Keratinocyte (primary cell): ENCODE measurements at regions not wholly inside any gene's neighbourhood (a gene's known extent, or its start where the extent isn't known, plus 50 kb on each side); places are given as distances from the start of the nearest gene placed in this dataset.

Experiments
- CTCF ChIP-seq, 3 experiments: IDR thresholded peaks in 1 of 3; conservative IDR thresholded peaks in 1 of 3; optimal IDR thresholded peaks in 1 of 3; 2 replicates in 2 of 3; 3 replicates in 1 of 3; pipeline versions ENCODE3 to v1.5.1; 2011; ENCODE audit warnings: low read length in 3 of 3, mild to moderate bottlenecking in 3 of 3, moderate library complexity in 2 of 3, control low read depth in 1 of 3, inconsistent platforms in 1 of 3; ENCODE audit not compliant: insufficient read depth in 2 of 3; ENCODE audit errors: extremely low read depth in 1 of 3
- EZH2 ChIP-seq: IDR thresholded peaks from one replicate; pipeline ENCODE4 v1.6.1; 2012; ENCODE audit warnings: inconsistent platforms, mild to moderate bottlenecking, low read length, moderate library complexity

DNA sequence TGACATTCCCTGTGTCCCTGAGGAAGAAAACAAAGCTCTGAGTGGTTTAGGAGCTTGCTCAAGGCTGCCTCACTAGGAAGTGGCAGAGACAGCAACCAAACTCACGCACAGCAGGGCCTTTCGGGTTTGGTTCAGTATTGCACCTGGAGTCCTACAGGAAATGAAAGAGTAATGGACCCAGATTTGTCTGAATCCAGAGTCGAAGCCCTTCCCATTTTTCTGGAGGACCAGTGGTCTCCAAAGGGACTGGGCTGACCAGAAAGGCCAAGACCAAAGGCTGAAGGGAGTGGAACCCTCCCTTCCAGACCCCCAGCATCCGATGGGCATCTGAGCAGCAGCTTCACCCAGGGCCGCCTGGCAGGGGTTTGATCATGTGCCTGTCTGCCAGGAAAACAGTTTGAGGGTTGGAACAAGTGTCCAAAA, 85.5 kb upstream of the RPL38 start:
- TF ChIP-seq CTCF (optimal IDR thresholded peaks at IDR 0.05 in 1 of 3, IDR thresholded peaks at IDR 0.05 in 1 of 3, conservative IDR thresholded peaks at IDR 0.05 in 1 of 3; ENCODE audit: extremely low read depth in 1 of 3, insufficient read depth in 2 of 3, low read length in 3 of 3) (no peak), EZH2 (no peak)
